ENCODE measurements at regions not wholly inside any gene's neighbourhood (a gene's known extent, or its start where the extent isn't known, plus 50 kb on each side); places are given as distances from the start of the nearest gene placed in this dataset.
"Not testable (repeated sequence)": the region's sequence is repeated elsewhere in the genome, so short reads cannot be mapped to it uniquely, and the experiment has no call there.

- not testable (repeated sequence) for ATAC-seq
These were observed 65.6 kb downstream of the NPIPB11 start for GRCh38 chr16:29340779-29341438.

DNA sequence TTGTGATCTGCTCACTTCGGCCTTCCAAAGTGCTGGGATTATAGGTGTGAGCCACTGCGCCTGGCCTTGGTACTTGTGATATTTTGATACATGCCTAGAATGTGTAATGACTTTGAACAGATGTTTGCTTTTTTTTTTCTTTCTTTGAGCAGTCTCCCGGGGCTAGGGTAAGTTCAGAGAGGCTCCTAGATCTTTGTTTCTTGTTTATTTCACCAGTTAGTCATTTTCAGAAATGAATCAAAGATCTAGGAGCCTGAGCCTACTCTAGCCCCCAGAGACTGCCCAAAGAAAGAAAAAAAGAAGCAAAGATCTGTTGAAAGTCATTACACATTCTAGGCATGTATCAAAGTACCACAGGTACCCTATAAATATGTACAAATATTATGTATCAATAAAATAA is 66.3 kb downstream of the NPIPB11 start:
- in situ Hi-C loops (cut with MboI; ENCODE audit: low sequenced_read_pairs in 4 of 4); H3K9me3 ChIP-seq; H3K36me3 ChIP-seq; H3K4me3 ChIP-seq; DNase-seq; H3K4me1 ChIP-seq; ATAC-seq; intact Hi-C loops (cut with DNase I; ENCODE audit: low total_unique reads); H3K27ac ChIP-seq; H3K27me3 ChIP-seq: not testable (repeated sequence)

More at GRCh38 chr16:29340779-29341438, 65.6 kb downstream of the NPIPB11 start:
- in situ Hi-C loops (cut with MboI; ENCODE audit: low sequenced_read_pairs in 4 of 4); intact Hi-C loops (cut with DNase I; ENCODE audit: low total_unique reads); H3K27ac ChIP-seq; DNase-seq; H3K4me1 ChIP-seq; H3K27me3 ChIP-seq; H3K36me3 ChIP-seq; H3K4me3 ChIP-seq; H3K9me3 ChIP-seq: not testable (repeated sequence)

- in situ Hi-C loops (cut with MboI; ENCODE audit: low sequenced_read_pairs in 4 of 4); DNase-seq; H3K9me3 ChIP-seq; H3K27ac ChIP-seq; H3K4me1 ChIP-seq; intact Hi-C loops (cut with DNase I; ENCODE audit: low total_unique reads); ATAC-seq; H3K27me3 ChIP-seq; H3K36me3 ChIP-seq; H3K4me3 ChIP-seq: not testable (repeated sequence)
These were observed 67.5 kb downstream of the NPIPB11 start for GRCh38 chr16:29338821-29339700.

GRCh38 chr16:29337385-29337901 is 69.1 kb downstream of the NPIPB11 start:
- H3K27ac ChIP-seq; DNase-seq; H3K4me1 ChIP-seq; ATAC-seq; H3K9me3 ChIP-seq; H3K4me3 ChIP-seq; intact Hi-C loops (cut with DNase I; ENCODE audit: low total_unique reads); H3K36me3 ChIP-seq; H3K27me3 ChIP-seq; in situ Hi-C loops (cut with MboI; ENCODE audit: low sequenced_read_pairs in 4 of 4): not testable (repeated sequence)

- DNase-seq; H3K27me3 ChIP-seq; intact Hi-C loops (cut with DNase I; ENCODE audit: low total_unique reads); H3K36me3 ChIP-seq; H3K4me1 ChIP-seq; H3K4me3 ChIP-seq; in situ Hi-C loops (cut with MboI; ENCODE audit: low sequenced_read_pairs in 4 of 4); H3K27ac ChIP-seq; H3K9me3 ChIP-seq; ATAC-seq: not testable (repeated sequence)
These were observed 71.0 kb downstream of the NPIPB11 start for GRCh38 chr16:29335549-29335846.

DNA sequence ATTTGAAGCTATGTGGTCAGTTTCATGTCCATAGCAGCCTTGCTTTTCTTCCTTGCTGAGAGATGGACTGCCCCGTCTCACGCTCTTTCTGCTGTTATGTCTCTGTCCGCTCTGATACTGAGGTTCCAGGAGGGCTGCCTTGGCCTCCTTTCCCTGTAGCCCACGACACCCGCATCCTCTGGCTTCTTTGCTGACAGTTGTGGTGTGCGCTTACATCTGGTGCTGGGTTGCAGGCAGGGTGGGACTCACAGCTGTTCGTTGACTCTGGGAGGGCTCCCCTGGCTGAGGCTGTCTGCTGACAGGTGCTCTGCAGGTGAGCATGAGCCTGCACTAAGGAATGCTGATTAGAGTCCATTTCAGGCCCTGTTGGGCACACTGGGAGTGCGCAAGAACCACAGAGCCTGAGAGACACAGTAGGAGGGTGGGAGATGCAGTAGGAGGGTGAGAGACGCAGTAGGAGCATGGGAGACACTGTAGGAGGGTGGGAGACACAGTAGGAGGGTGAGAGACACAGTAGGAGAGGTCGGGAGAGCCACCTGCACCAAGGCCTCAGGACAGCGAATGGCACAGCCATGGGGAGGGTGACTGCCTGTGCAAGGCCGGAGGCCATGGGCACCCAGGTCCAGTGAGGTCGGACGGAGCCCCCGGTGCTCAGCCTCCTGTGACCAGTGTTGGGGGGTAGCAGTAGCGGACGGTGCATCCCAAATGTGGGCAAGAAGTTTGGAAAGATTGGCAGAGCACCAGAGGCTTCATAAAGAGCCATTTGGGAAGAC is 71.5 kb downstream of the NPIPB11 start:
- ATAC-seq; in situ Hi-C loops (cut with MboI; ENCODE audit: low sequenced_read_pairs in 4 of 4): not testable (repeated sequence)

GRCh38 chr16:29333492-29334097 is 72.9 kb downstream of the NPIPB11 start:
- in situ Hi-C loops (cut with MboI; ENCODE audit: low sequenced_read_pairs in 4 of 4); H3K27me3 ChIP-seq; DNase-seq; H3K9me3 ChIP-seq; H3K4me1 ChIP-seq; H3K27ac ChIP-seq; H3K36me3 ChIP-seq; ATAC-seq; intact Hi-C loops (cut with DNase I; ENCODE audit: low total_unique reads); H3K4me3 ChIP-seq: not testable (repeated sequence)

More for the DNA sequence above, 71.5 kb downstream of the NPIPB11 start:
- H3K36me3 ChIP-seq; H3K4me1 ChIP-seq; H3K27me3 ChIP-seq; H3K9me3 ChIP-seq; intact Hi-C loops (cut with DNase I; ENCODE audit: low total_unique reads); H3K27ac ChIP-seq; DNase-seq; H3K4me3 ChIP-seq: not testable (repeated sequence)

- ATAC-seq; H3K36me3 ChIP-seq; DNase-seq; H3K27me3 ChIP-seq; H3K27ac ChIP-seq; in situ Hi-C loops (cut with MboI; ENCODE audit: low sequenced_read_pairs in 4 of 4); H3K9me3 ChIP-seq; intact Hi-C loops (cut with DNase I; ENCODE audit: low total_unique reads); H3K4me3 ChIP-seq; H3K4me1 ChIP-seq: not testable (repeated sequence)
These were observed 75.9 kb downstream of the NPIPB11 start for GRCh38 chr16:29330623-29331022.

- H3K9me3 ChIP-seq; ATAC-seq; H3K36me3 ChIP-seq; DNase-seq; H3K27me3 ChIP-seq; H3K4me3 ChIP-seq; in situ Hi-C loops (cut with MboI; ENCODE audit: low sequenced_read_pairs in 4 of 4); H3K27ac ChIP-seq; intact Hi-C loops (cut with DNase I; ENCODE audit: low total_unique reads); H3K4me1 ChIP-seq: not testable (repeated sequence)
These were observed 78.0 kb downstream of the NPIPB11 start for GRCh38 chr16:29328528-29328927.

DNA sequence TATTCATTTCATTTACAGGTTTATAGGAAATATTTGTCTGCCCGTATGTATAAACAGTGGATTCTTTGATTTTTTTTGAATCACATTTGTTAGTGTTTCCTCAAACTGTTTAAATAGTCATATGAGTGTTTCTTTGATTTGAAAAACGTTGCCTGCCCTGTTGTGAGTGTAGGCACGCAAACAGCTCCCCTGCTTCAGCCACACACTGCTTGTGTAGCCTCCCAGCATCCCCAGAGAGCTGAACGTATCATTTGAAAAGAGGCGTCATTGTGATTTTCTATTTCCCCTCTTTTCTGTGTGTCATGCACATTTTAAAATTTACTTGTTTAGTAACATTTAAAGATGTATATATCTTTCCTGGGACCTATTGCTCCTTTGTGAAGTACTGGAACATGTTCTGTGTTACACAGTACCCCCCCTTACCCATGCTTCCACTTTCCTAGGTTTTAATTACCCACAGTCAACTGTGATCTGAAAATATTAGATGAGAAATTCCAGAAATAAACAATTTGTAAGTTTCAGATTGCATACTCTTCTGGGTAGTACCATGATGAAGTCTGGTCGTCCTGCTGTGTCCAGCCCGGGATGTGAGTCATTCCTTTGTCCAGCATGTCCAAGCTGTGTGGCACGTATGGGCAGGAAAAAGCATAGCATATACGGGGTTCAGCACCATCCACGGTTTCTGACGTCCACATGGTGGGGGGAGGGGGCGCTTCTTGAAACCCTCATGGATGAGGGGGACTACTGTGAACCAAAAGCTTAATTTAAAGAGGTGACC is 78.7 kb downstream of the NPIPB11 start:
- H3K27me3 ChIP-seq; H3K27ac ChIP-seq; H3K4me3 ChIP-seq; intact Hi-C loops (cut with DNase I; ENCODE audit: low total_unique reads); H3K36me3 ChIP-seq; ATAC-seq; DNase-seq; H3K4me1 ChIP-seq; H3K9me3 ChIP-seq; in situ Hi-C loops (cut with MboI; ENCODE audit: low sequenced_read_pairs in 4 of 4): not testable (repeated sequence)

Data from gastrocnemius medialis (tissue), 4 donors.